BE2C (cell line): ENCODE measurements at regions not wholly inside any gene's neighbourhood (a gene's known extent, or its start where the extent isn't known, plus 50 kb on each side); places are given as distances from the start of the nearest gene placed in this dataset.

ENCODE experiments used
- DNase-seq: peaks from one replicate; pipeline ENCODE4 v3.0.0-alpha.2; 2020
- H3K27me3 ChIP-seq: fragments of 250-450 bp; sonication (Bioruptor Pico); 2 replicates; pipeline ENCODE4 v1.5.1; 2020; ENCODE audit warnings: mild to moderate bottlenecking
- H3K36me3 ChIP-seq: fragments of 250-450 bp; sonication (Bioruptor Pico); 2 replicates; pipeline ENCODE4 v1.5.1; 2020; ENCODE audit warnings: mild to moderate bottlenecking
- H3K4me1 ChIP-seq: fragments of 250-450 bp; sonication (Bioruptor Pico); 2 replicates; pipeline ENCODE4 v1.5.1; 2020
- H3K4me3 ChIP-seq: 2 replicates; pipeline ENCODE4 v1.5.1; 2011; ENCODE audit warnings: low read depth, low read length
- H3K9me3 ChIP-seq: fragments of 250-450 bp; sonication (Bioruptor Pico); 2 replicates; pipeline ENCODE4 v1.5.1; 2020
- CTCF ChIP-seq: IDR thresholded peaks from 2 replicates; pipeline ENCODE4 v1.5.1; 2012; ENCODE audit warnings: mild to moderate bottlenecking, low read depth, low read length

DNA sequence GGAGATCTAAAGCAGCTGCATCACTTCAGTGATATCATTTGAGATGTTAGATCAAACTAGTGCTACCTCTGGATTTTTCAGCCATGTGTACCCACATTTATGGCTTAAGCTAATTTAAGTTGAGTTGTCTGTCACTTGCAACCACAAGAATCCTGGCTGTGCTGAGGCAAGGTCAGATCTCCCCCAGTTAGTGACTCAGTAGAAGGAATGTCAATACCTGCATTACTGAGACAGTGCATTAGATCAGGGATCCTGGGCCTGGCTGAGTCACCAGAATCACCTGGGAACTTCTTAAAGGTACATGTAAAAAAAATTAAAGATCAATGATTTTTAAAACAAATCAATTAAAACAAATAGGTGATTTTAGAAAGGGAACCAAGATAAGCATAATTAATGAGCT is 84.6 kb upstream of the GRIN2B start:
- H3K36me3 ChIP-seq: no peaks in the 10 kb centered on the region
- no peaks in the 10 kb centered on the region for H3K9me3 ChIP-seq
- TF ChIP-seq CTCF: no peak
- H3K4me1 ChIP-seq: no peaks in the 10 kb centered on the region
- no peak overlapping the region for H3K4me3 ChIP-seq
- no peaks in the 10 kb centered on the region for H3K27me3 ChIP-seq
- no peak for DNase-seq

DNA sequence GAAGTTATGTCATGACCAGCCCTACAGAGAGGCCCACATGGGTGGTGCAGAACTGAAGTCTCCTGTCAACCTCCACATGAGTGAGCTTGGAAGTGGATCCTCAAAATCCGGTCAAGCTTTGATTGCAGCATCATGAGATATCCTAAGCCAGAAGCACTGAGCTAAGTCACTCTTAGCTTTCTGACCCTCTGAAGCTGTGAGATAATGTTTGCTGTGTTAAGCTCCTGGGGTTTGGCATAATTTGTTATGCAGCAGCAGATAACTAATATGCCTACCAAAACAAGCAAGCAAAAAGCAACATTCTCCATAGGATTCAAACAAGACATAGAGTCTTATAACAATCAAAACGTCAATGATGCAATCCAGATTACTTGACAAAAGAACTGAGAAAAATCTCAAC is 87.6 kb upstream of the GRIN2B start:
- DNase-seq: no peak
- no peak overlapping the region for H3K4me3 ChIP-seq
- TF ChIP-seq CTCF: no peak
- no peaks in the 10 kb centered on the region for H3K4me1 ChIP-seq
- no peaks in the 10 kb centered on the region for H3K9me3 ChIP-seq
- no peaks in the 10 kb centered on the region for H3K36me3 ChIP-seq
- no peaks in the 10 kb centered on the region for H3K27me3 ChIP-seq

DNA sequence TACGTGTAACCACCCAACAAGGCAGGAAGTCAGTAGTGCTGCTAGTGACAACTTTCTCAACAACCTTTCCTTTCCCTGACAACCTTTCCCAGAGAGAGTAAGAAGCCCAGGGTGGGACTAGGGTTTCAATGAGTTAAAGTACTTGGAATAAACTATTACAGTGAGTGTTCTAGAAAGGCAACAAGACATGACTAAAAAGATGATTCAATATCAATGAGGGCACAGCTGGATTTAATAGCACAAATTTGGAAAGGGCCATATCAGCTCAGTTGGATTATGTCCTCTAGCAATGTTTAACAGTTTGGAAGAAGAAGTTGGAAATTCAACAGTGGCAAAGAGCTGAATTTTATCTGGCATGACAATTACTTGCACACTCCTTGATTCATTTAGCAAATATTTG is 90.4 kb upstream of the GRIN2B start:
- Histone ChIP-seq H3K36me3 (no peaks in the 10 kb centered on the region), H3K4me3 (no peak overlapping the region), H3K27me3 (no peaks in the 10 kb centered on the region), H3K4me1 (no peaks in the 10 kb centered on the region), H3K9me3 (no peaks in the 10 kb centered on the region)
- no peak for TF ChIP-seq CTCF
- DNase-seq: no peak

GRCh38 chr12:14072987-14073386 is 91.6 kb upstream of the GRIN2B start:
- H3K36me3 ChIP-seq: no peaks in the 10 kb centered on the region
- no peaks in the 10 kb centered on the region for H3K27me3 ChIP-seq
- H3K4me3 ChIP-seq: no peak overlapping the region
- H3K9me3 ChIP-seq: no peaks in the 10 kb centered on the region
- no peak for TF ChIP-seq CTCF
- H3K4me1 ChIP-seq: no peaks in the 10 kb centered on the region
- DNase-seq: no peak

- no peak for TF ChIP-seq CTCF
- DNase-seq: no peak
- Histone ChIP-seq H3K4me3 (no peak overlapping the region), H3K4me1 (no peaks in the 10 kb centered on the region), H3K27me3 (no peaks in the 10 kb centered on the region), H3K9me3 (no peaks in the 10 kb centered on the region), H3K36me3 (no peaks in the 10 kb centered on the region)
Observed at GRCh38 chr12:14075797-14076393, 94.5 kb upstream of the GRIN2B start.

GRCh38 chr12:14076538-14076937 is 95.1 kb upstream of the GRIN2B start:
- TF ChIP-seq CTCF: no peak
- no peaks in the 10 kb centered on the region for H3K4me1 ChIP-seq
- H3K4me3 ChIP-seq: no peak overlapping the region
- H3K9me3 ChIP-seq: no peaks in the 10 kb centered on the region
- no peak for DNase-seq
- no peaks in the 10 kb centered on the region for H3K36me3 ChIP-seq
- no peaks in the 10 kb centered on the region for H3K27me3 ChIP-seq
